ENCODE measurements at regions not wholly inside any gene's neighbourhood (a gene's known extent, or its start where the extent isn't known, plus 50 kb on each side); places are given as distances from the start of the nearest gene placed in this dataset.
"Not testable (repeated sequence)": the region's sequence is repeated elsewhere in the genome, so short reads cannot be mapped to it uniquely, and the experiment has no call there.

DNA sequence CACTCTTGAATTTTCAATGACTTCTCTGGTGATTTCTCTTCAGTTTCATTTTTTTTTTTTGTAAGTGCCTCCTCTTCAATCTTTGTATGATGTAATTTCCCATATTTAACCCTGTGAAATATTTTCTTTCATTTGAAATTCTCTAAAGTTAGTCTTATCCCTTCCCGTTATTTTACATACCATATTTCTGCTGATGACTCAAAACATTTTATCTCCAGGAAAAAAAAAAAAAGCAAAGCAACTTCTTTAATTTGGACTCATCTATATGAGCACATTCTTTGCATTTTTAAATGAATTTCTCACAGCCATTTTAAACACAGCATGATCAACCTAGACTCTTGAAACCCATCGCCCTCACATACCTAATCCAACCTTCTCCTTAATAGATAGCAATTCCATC is 1831.4 kb downstream of the ARAP2 start:
- H3K36me3 Mint-ChIP-seq, result no peaks in the 10 kb centered on the region
- peaks cover 11% of the 10 kb centered on the region for H3K9me3 Mint-ChIP-seq (ENCODE audit: low read depth)
- H3K4me3 Mint-ChIP-seq, result no peak overlapping the region
- no peak for ATAC-seq
- H3K27me3 Mint-ChIP-seq, result no peaks in the 10 kb centered on the region
- CTCF ChIA-PET, result no interaction called here
- no peaks in the 10 kb centered on the region for H3K4me1 Mint-ChIP-seq
- DNase-seq, result no peak
- H3K27ac Mint-ChIP-seq, result no peak overlapping the region

DNA sequence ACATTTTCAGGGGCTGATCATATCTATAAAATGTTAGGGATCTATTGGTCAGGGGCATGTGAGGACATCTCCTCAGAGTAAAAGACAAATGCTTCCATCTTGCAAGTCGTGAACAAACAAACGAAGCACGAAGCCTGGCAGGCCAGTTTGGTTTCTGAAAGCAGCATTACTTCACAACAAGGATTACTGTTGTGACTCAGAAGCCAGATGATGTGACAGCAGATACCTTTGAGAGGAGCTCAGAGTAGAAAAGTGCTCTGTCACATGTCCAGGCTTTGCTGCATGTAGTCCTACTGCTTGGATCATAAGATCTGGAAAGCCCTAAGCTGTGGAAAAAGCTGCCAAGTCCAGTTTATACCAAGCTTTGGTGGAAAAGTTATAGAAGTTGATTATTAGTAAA is 1827.2 kb downstream of the ARAP2 start:
- no peaks in the 10 kb centered on the region for H3K36me3 Mint-ChIP-seq
- no peaks in the 10 kb centered on the region for H3K27me3 Mint-ChIP-seq
- peaks cover 11% of the 10 kb centered on the region for H3K9me3 Mint-ChIP-seq (ENCODE audit: low read depth)
- CTCF ChIA-PET, result no interaction called here
- no peak for DNase-seq
- H3K27ac Mint-ChIP-seq, result no peak overlapping the region
- ATAC-seq, result no peak
- no peak overlapping the region for H3K4me3 Mint-ChIP-seq
- H3K4me1 Mint-ChIP-seq, result no peaks in the 10 kb centered on the region

DNA sequence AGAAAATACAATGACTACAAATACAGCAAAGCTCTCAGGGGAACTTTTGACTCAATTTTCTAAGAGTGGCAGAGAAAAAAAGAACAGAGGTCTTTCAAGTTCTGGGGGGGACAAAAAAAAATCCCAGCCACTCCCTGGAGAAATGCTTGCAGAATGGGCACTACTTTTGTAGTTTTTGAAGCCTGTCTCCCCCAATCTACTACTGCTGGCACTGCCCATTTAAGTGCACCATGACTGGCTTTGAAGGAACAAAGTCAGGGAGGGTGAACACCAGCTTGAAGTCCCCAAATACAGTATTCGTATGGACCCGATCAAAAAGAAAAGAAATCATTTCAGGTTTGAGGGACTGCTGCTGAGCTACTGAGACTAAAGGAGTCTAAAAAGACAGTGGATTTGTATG is 1824.4 kb downstream of the ARAP2 start:
- Mint-ChIP-seq H3K4me3 (no peak overlapping the region), H3K27me3 (no peaks in the 10 kb centered on the region), H3K27ac (no peak overlapping the region), H3K4me1 (no peaks in the 10 kb centered on the region), H3K9me3 (ENCODE audit: low read depth) (peaks cover 5% of the 10 kb centered on the region), H3K36me3 (no peaks in the 10 kb centered on the region)
- no peak for DNase-seq
- CTCF ChIA-PET, result no interaction called here
- no peak for ATAC-seq

DNA sequence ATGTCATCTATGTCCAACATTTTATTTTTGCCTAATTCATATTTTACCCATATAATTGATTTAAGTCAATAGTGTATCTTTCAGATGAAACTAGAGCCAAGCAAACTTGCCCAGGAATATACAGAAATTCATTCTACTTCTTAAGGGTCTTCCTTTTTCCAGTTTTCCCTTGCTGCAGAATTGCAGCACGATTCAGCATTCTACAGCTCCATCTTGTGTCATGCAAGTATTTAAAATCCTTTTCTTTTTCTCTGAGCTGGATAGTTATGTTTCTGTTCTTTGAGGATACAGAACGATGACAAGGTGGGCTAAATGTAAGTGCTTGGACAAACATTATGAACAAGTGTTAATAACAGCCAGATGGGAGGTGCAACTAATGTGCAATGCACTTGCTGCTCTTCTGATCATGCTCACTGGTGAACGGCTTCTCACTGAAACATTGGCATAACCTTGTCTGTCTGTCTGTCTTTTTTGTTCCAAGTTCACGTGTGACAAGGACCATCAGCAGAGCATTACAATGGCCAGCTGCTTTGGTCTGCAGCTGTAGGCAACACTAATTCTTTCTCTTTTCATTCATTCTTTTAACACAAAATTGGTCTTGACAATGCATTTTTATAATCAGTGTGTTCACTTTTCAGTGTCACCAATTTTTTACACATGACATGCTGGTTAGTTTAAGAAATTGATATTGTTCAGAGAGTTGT is 1821.7 kb downstream of the ARAP2 start:
- Mint-ChIP-seq H3K36me3 (no peaks in the 10 kb centered on the region), H3K4me1 (no peaks in the 10 kb centered on the region), H3K4me3 (no peak overlapping the region), H3K27ac (no peak overlapping the region), H3K9me3 (ENCODE audit: low read depth) (peaks cover 5% of the 10 kb centered on the region), H3K27me3 (no peaks in the 10 kb centered on the region)
- DNase-seq (no peak), ATAC-seq (no peak)
- CTCF ChIA-PET, result no interaction called here

DNA sequence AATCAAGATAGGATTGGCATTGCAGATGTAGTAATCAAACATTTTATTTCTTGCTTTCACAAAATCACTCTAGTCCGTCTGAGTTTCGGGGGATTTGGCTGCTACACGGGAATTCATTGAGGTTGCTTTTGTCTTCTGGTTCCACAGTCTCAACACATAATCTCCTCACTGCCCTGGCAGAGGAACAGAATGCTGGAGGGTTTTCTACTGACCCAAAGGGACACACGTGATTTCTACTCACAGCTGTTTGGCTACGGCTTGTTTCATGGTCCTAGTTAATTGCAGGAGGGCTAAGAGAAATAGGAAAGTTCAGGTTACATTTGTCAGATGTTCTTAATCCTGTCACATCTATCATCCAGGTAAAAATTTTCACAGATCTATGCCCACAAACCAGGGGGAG is 1811.6 kb downstream of the ARAP2 start:
- H3K9me3 Mint-ChIP-seq (ENCODE audit: low read depth), result peaks cover 3% of the 10 kb centered on the region

GRCh38 chr4:34434377-34434776 is 1809.9 kb downstream of the ARAP2 start:
- DNase-seq; ATAC-seq; H3K27ac Mint-ChIP-seq; H3K9me3 Mint-ChIP-seq (ENCODE audit: low read depth); H3K4me1 Mint-ChIP-seq; H3K27me3 Mint-ChIP-seq; H3K4me3 Mint-ChIP-seq; H3K36me3 Mint-ChIP-seq; CTCF ChIA-PET: not testable (repeated sequence)

More for the DNA sequence above, 1811.6 kb downstream of the ARAP2 start:
- no peak overlapping the region for H3K4me3 Mint-ChIP-seq
- CTCF ChIA-PET, result no interaction called here
- ATAC-seq (no peak), DNase-seq (no peak)
- no peak overlapping the region for H3K27ac Mint-ChIP-seq
- H3K4me1 Mint-ChIP-seq, result no peaks in the 10 kb centered on the region
- no peaks in the 10 kb centered on the region for H3K36me3 Mint-ChIP-seq
- H3K27me3 Mint-ChIP-seq, result no peaks in the 10 kb centered on the region

DNA sequence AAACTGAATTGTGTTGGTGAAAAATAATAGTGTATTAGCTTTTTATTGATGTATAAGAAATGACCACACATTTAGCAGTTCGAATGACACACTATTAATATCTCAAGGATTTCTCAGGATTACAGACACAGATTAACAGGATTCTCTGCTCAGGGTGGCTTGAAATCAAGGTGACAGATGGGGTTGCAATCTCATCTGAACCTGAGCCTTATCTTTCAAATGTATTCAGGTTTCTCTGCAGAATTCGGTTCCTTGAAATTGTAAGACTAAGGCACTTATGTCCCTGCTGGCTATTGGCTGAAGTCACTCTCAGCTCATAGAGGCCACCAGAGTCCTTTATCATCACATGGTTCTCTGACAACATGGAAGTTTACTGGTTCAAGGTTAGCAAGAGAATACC is 1780.1 kb downstream of the ARAP2 start:
- H3K4me1 Mint-ChIP-seq, result no peaks in the 10 kb centered on the region
- no peak overlapping the region for H3K27ac Mint-ChIP-seq
- H3K9me3 Mint-ChIP-seq (ENCODE audit: low read depth), result peaks cover 9% of the 10 kb centered on the region
- no peak overlapping the region for H3K4me3 Mint-ChIP-seq
- no peak for DNase-seq
- H3K27me3 Mint-ChIP-seq, result no peaks in the 10 kb centered on the region
- H3K36me3 Mint-ChIP-seq, result no peaks in the 10 kb centered on the region
- ATAC-seq, result no peak
- CTCF ChIA-PET, result no interaction called here

GRCh38 chr4:34466411-34466810 is 1777.9 kb downstream of the ARAP2 start:
- no peak for ATAC-seq
- CTCF ChIA-PET, result no interaction called here
- DNase-seq, result no peak
- no peaks in the 10 kb centered on the region for H3K27me3 Mint-ChIP-seq
- no peaks in the 10 kb centered on the region for H3K36me3 Mint-ChIP-seq
- H3K27ac Mint-ChIP-seq, result no peak overlapping the region
- no peak overlapping the region for H3K4me3 Mint-ChIP-seq
- peaks cover 6% of the 10 kb centered on the region for H3K9me3 Mint-ChIP-seq (ENCODE audit: low read depth)
- no peaks in the 10 kb centered on the region for H3K4me1 Mint-ChIP-seq

GRCh38 chr4:34469516-34469915 is 1774.8 kb downstream of the ARAP2 start:
- Mint-ChIP-seq H3K4me1 (no peaks in the 10 kb centered on the region), H3K27ac (no peak overlapping the region), H3K4me3 (no peak overlapping the region), H3K36me3 (no peaks in the 10 kb centered on the region), H3K9me3 (ENCODE audit: low read depth) (peaks cover 1% of the 10 kb centered on the region), H3K27me3 (no peaks in the 10 kb centered on the region)
- DNase-seq, result no peak
- CTCF ChIA-PET, result no interaction called here
- no peak for ATAC-seq

- H3K36me3 Mint-ChIP-seq, result no peaks in the 10 kb centered on the region
- no peaks in the 10 kb centered on the region for H3K27me3 Mint-ChIP-seq
- DNase-seq, result no peak
- no peak overlapping the region for H3K4me3 Mint-ChIP-seq
- CTCF ChIA-PET, result no interaction called here
- H3K4me1 Mint-ChIP-seq, result no peaks in the 10 kb centered on the region
- H3K9me3 Mint-ChIP-seq (ENCODE audit: low read depth), result peaks cover 5% of the 10 kb centered on the region
- ATAC-seq, result no peak
- H3K27ac Mint-ChIP-seq, result no peak overlapping the region
Observed at GRCh38 chr4:34485252-34485651, 1759.1 kb downstream of the ARAP2 start.

GRCh38 chr4:34486461-34487363 is 1757.6 kb downstream of the ARAP2 start:
- peaks cover 2% of the 10 kb centered on the region for H3K9me3 Mint-ChIP-seq (ENCODE audit: low read depth)
- H3K4me3 Mint-ChIP-seq, result no peak overlapping the region
- no peaks in the 10 kb centered on the region for H3K4me1 Mint-ChIP-seq
- no peaks in the 10 kb centered on the region for H3K27me3 Mint-ChIP-seq
- CTCF ChIA-PET, result no interaction called here
- no peaks in the 10 kb centered on the region for H3K36me3 Mint-ChIP-seq
- H3K27ac Mint-ChIP-seq, result no peak overlapping the region
- DNase-seq, result no peak
- ATAC-seq, result no peak

DNA sequence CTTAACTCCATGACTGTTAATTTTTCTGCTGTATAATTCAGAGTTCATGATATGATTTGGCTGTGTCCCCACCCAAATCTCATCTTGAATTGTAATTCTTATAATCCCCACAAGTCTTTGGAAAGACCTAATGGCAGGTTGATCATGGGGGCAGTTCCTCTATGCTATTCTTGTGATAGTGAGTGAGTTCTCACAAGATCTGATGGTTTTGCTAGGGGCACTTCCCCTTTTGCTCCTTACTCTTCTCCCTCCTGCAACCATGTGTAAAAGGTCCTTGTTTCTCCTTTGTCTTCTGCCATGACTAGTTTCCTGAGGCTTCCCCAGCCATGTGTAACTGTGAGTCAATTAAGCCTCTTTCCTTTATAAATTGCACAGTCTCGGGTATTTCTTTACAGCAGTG is 1751.9 kb downstream of the ARAP2 start:
- CTCF ChIA-PET, result no interaction called here
- Mint-ChIP-seq H3K27me3 (no peaks in the 10 kb centered on the region), H3K36me3 (peaks cover 1% of the 10 kb centered on the region), H3K4me1 (no peaks in the 10 kb centered on the region), H3K4me3 (no peak overlapping the region), H3K27ac (no peak overlapping the region), H3K9me3 (ENCODE audit: low read depth) (peaks cover 10% of the 10 kb centered on the region)
- no peak for ATAC-seq
- DNase-seq, result no peak

DNA sequence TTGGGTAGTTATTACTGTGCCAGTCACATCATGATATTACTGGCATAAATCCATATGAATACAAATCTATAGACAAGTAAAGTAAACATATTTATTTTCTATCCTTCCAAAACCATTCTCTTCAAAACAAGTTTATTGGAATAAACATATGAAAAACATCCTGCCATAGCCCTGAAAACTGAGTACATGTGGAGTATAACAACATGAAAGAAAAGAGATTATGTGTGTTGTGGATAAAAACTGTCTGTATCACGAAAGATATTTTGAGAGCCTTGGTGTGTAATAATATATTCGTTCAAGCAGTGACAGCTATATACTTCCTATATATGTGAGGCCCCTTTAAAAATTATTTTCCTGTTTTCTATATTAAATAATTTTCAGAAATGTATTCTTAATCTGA is 1742.2 kb downstream of the ARAP2 start:
- no peak for ATAC-seq
- Mint-ChIP-seq H3K27me3 (no peaks in the 10 kb centered on the region), H3K9me3 (ENCODE audit: low read depth) (peaks cover 4% of the 10 kb centered on the region), H3K36me3 (no peaks in the 10 kb centered on the region), H3K4me3 (no peak overlapping the region), H3K4me1 (no peaks in the 10 kb centered on the region), H3K27ac (no peak overlapping the region)
- no peak for DNase-seq
- CTCF ChIA-PET, result no interaction called here

DNA sequence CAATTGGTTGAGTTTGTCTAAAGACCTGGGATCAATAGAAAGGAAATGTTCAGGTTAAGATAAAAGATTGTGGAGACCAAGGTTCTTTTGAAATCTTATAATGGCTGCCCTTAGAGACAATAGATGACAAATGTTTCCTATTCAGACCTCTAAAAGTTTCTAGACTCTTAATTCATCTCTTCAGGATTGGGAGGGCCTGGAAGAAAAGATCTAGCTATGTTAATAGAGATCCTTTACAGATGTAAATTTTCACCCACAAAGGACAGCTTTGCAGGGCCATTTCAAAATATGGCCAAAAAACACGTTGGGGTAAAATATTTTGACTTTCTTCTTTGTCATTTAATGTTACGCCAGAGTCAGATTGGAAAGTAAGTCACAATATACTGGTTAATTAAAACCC is 1739.6 kb downstream of the ARAP2 start:
- H3K4me3 Mint-ChIP-seq; ATAC-seq; H3K27me3 Mint-ChIP-seq; H3K27ac Mint-ChIP-seq; H3K36me3 Mint-ChIP-seq; CTCF ChIA-PET; H3K4me1 Mint-ChIP-seq; DNase-seq; H3K9me3 Mint-ChIP-seq (ENCODE audit: low read depth): not testable (repeated sequence)
